NCI-H345 (cell line): ENCODE measurements at regions not wholly inside any gene's neighbourhood (a gene's known extent, or its start where the extent isn't known, plus 50 kb on each side); places are given as distances from the start of the nearest gene placed in this dataset.
"Not testable (repeated sequence)": the region's sequence is repeated elsewhere in the genome, so short reads cannot be mapped to it uniquely, and the experiment has no call there.

Experiments used
- DNase-seq: peaks from one replicate; lab custom pipeline; 2025; lab: John Stamatoyannopoulos, UW

DNA sequence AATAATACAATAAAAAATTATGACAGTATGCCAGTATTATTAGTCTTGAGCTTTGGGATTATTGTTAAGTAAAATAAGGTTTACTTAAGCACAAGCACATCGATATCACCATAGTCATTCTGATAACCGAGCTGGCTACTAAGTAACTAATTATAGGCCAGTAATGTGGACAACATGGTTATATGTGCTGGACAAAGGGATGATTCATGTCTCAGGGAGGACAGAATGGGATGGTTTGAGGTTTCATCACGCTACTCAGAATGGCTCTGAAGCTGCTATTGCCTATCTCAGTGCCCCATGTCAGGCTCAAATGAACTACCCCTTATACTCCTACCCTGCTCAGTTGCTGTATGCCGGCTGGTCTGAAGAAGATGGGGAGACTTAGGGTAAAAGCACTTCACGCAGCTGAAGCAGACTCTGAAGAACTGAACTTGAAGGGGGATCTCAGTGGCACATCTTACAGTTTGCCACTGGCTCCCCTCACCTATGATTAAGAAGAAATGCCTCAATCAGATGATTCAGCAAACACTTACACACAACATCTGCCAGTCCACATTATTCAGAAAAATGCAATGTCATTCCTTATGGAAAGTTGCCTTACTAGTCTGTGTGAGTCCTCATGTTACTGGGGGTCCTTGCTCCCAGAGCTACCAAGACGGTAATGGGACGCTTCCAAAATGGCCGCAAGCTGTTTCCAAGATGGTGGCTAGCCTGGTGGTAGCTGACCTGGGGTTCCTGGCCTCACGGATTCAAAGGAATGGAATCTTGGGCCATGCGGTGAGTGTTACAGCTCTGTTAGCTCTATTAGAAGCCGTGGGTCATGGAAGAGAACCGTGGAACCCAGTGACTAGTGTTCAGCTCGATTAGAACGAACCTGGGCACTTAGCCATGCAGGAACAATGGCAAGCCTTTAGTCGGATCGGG lies 1098.6 kb downstream of the TAF11L14 start:
- no peak for DNase-seq

DNA sequence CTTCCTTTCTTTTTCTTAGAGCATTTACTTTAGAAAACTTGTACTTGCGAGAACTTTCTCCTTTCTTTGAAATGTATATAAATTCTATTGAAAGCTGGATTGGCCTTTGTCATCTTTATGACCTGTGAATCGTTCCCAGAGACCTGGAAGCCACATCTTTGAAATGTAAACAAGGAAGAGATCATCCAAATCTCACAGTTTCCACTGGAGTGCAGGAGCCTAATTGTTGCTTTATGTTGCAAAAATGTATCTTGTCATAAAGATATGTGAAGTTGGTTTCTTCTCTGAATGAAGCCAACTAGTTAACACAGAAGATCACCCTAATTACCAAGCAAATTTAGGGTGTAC lies 1101.8 kb downstream of the TAF11L14 start:
- DNase-seq: no peak

DNA sequence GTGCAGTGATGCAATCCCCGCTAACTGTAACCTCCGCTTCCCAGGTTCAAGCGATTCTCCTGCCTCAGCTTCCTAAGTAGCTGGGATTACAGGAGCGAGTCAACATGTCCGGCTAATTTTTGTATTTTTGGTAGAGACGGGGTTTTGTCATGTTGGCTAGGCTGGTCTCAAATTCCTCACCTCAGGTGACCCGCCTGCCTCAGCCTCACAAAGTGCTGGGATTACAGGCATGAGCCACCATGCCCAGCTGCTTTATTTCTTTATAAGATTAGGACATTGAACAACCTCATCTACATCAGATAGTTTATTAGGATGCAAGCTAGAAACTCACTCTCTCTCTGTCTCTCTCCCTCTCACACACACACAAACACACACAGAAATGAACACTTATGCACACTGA lies 1102.5 kb downstream of the TAF11L14 start:
- not testable (repeated sequence) for DNase-seq

DNA sequence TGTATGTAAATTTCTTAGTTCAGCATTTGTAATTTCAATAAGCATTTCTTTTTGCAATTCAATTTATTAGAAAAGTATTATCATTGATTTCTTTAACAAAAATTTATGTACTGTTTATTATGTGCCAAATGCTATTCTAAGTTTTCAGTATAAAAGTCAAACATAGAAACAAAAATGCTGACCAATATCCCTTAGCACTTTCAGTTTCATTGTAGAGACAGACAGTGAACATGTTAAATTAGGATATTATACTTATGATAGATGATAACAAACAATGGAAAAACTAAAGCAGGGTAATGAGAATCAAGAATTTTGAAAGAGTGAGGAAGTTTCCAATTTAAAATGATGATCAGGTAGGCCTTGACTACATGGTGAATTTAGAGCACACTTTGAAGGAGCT lies 1106.0 kb downstream of the TAF11L14 start:
- no peak for DNase-seq

DNA sequence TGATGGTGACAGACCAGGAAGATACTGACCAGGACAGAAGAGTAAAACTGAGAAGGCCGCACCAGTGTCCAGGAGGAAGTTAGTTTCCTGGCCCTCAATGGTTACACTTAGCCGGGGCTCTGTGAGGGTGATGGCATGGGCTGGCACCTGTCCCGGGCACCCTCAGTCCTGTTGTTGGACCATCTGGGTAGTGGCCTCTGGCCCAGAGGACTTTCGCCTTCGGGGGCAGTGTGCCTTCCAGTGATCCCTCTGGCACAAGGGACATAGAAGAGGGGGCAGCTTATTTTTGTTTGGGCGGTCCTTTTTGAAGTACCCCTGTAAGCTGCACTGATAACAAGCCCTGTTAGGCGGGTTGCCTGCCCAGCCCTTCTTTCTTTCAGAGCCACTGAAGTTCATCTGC lies 1108.6 kb downstream of the TAF11L14 start:
- no peak for DNase-seq

DNA sequence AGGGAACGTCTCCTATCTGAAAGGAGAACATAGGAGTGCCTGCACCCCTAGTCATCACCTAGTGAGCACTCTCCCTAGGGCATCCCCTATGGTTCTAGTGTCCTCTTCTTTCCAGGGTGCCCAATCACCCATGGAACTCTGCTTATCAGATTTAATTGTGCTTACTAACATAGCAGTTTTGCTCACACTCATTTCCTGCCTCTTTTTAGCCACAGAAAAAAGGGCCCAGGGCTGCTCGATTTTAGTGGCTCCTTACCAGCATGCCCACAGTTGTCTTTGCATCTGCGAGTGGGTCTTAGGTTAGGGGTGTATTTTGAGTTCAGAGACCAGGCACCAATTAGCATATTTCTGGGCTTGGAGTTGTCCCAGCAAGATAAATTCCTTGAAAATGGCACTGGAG lies 1110.2 kb downstream of the TAF11L14 start:
- DNase-seq: no peak

DNA sequence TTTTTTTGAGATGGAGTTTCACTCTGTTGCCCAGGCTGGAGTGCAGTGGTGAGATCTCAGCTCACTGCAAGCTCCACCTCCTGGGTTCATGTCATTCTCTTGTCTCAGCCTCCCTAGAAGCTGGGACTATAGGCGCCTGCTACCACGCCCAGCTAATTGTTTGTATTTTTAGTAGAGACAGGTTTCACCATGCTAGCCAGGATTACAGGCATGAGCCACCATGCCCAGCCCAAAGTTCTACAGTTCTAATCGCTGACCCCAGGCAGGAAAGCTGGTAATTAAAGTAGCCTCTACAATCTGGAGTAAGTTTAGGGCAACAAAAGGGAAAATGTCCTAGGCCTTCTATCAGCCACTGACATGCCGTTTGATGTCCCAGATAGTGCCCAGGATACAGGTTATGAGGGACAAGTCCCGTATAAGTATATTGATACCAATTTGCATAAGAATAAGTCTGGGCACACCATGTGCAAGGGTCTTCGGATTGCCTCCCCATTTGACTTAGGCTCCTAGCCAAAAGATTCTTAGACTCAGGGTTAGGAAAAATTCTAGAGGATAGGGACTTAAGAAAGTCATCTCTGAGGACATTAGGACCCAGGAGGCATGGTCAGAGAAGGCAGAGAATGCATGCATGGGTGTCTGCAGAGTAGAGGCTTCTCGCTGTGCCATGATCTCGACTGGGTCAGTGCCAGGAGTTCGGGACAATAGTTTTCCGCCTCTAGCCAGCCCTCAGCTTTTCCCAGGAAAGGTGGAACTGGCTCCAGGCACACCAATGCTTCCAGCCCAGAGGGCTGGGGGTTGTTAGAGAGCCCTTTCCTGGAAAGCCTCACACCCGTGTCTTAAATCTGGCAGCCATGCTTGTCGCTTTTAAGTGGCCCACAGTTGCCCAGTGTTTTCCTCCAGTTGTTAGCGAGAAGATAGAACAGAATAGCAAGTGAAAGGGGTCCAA lies 1111.1 kb downstream of the TAF11L14 start:
- DNase-seq: peak; percentile 61

DNA sequence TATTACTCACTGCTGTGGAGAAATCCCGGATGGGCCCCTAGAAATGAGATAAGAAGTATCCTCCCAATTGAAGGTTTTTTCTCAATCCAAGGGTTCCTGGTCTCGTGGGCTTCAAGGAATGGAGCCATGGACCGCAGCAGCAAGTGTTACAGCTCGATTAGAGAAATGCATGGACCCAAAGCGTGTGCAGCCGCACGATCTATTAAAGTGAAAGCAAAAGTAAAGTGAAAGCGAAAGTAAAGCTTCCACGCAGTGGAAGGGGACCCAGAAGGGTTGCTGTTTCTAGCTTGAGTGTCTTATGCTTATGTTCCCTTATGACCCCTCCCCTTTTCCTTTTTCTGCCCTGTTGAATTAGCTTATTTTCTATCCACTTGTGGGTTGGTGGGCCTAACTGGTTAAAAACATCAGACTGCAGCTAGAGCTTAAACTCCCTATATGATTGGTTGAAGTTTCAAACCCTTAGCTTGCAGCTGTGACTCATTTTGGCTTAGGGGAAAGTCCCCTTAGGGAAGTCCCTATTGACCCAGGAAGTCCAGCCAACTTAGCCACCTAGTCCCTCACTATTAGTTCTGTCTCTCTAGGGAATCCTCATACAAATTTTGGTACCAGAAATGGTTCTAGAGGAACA lies 1111.8 kb downstream of the TAF11L14 start:
- peak; percentile 69 for DNase-seq

DNA sequence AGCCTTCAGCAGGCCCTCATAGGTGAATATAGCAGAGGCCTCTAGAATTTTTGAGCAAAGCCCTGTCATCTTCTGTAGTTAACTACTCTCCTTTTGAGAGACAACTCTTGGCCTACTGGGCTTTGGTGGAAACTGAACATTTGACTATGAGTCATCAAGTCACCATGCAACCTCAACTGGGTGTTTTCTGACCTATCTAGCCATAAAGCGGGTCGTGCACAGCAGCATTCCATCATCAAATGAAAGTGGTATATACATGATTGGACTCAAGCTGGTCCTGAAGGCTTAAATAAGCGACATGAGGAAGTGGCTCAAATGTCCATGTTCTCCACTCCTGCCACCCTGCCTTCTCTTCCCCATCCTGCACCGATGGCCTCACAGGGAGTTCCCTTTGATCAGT lies 1115.5 kb downstream of the TAF11L14 start:
- DNase-seq: no peak

DNA sequence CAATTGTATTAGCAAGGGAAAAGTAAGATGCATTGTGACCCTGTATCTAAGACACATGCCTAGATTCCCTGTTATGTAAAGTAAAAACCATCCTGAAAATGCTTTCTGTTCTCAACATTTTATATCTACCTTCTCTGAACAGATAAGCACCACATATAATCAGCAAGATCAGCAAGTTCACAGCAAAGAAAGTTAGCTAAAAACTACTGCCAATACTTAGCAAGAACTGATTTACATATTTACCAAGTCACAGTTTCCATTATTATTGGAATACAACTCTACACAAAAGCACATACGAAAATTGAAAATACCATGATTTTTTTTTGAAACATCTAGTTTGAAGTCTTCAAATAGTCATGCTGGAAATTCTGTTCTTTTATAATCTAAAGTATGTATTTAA lies 1118.1 kb downstream of the TAF11L14 start:
- no peak for DNase-seq

DNA sequence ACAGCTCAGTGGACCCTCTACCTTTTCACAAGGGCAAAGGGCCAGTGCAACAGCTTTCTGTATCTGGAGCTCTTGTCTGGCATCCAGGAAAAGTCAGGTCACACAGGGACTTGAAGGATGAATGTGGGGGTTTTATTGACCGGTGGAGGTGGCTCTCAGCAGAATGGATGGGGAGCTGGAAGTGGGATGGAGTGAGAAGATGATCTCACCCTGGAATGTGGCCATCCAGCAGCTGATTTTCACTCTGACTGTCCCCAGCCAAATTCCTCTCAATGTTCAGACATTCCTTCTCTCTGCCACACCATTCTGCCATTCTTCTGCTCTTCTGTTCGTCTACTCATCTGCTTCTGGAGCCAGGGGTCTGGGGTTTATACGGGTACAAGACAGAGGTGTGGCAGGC lies 1119.9 kb downstream of the TAF11L14 start:
- DNase-seq: no peak

DNA sequence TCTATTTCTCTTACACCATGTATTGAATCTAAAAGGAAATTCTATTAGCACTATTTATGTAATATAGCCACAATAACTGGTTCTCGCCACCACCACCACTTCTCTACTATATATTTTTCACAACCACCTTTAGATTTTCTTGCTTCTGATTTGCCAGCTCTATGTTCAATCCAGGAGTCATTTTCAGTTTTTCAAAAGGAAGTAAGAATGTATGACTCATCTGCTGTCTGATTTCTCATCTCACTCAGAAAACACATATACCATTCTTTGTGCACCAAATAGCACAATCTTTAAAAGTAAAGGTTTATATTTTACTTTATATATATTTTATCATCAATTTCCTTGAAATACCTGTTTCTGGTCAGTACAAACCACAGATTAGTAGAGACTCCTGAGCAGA lies 1127.5 kb downstream of the TAF11L14 start:
- no peak for DNase-seq

DNA sequence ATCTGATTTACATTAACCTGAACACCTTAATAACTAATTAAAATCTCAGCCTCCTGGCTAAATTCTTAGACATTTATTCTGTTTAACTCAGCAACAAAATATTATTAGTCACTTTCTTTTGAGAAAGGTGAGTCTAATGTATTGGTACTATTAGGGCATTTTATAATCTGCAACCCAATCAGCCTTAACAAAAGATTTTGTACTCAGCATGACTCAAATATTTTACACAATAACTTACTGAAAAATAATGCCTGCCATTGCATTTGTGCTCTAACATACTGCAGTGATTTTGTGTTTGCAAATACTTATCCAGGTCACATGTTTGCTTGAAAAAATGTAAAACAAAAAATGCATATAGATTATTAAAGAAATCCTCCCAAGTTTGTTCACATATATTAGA lies 1129.9 kb downstream of the TAF11L14 start:
- no peak for DNase-seq

DNA sequence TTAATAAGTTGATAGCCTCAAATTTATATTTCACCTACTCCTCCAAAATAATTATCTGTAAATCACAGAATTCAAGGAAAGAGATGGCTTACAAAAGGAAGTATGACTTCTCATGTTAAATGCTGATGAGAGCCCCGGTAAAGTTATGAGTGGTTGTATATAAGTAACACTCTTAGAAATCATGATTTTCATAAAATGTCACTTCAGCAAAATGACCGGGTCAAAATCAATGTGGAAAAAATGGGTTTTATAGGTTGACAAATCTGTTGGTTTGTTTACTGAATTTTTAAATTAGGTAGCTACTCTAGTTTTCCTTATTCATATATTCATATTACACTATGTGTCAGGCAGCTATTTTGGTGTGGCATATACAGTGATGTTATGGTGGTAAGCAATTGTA lies 1131.0 kb downstream of the TAF11L14 start:
- DNase-seq: no peak

DNA sequence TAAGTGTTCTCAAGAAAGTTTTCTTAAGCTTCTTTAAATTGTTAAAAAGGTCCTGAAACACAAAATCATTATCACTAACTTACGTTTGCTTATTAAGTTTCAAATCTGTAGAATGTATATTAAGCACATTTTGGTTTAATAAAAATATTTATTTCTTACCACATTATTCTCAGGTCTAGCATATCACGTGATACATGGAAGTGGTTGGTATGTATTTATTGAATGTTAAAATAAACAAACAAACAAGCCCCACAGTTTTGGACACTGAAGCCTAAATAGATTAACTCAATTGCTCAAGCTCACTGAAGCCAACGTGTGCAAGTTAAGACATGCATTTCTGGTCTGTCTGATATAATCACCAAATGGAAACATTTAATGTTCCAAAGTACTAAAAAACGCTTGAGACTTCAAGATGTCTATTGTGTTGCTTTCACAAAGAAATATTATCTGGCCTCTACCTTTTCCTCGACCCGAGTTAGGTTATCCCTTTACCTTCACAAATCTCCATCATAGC lies 1136.9 kb downstream of the TAF11L14 start:
- DNase-seq: no peak

DNA sequence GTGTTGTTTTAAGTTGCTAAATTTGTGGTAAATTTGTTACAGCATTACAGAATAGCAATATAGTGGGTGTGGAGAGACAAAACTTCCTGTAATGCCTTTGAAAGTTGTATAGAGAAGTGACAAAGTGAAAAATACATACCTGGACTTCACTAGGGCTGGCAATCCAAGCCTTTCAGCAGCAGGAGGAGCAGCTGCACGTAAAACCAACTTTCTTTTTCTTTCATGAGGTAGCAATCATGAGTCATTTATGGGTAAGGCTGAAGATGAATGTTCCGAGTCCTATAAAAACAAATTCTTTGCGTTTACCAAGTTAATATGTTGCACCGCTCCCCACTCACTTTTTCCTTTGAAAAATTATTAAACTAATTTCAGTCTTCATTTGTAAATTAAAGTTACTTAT lies 1138.2 kb downstream of the TAF11L14 start:
- no peak for DNase-seq

DNA sequence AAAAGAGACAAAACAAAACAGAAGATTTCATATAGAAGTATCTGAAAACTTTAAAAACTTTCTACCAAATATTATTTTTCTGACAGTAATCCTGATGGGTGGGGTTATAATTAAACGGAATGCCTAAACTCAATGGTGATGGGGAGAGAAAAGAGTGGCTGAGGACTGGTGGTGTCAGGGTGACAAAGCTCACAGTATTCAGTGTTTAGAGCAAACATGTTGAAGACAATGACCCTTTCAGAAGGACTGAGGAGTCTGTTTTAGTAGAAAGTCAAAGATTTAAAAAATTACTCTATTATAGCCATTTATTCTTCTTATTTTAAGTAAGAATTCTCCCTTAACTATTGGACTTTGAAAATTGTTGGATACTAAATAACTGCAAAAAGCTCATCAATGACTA lies 1144.0 kb downstream of the TAF11L14 start:
- no peak for DNase-seq

DNA sequence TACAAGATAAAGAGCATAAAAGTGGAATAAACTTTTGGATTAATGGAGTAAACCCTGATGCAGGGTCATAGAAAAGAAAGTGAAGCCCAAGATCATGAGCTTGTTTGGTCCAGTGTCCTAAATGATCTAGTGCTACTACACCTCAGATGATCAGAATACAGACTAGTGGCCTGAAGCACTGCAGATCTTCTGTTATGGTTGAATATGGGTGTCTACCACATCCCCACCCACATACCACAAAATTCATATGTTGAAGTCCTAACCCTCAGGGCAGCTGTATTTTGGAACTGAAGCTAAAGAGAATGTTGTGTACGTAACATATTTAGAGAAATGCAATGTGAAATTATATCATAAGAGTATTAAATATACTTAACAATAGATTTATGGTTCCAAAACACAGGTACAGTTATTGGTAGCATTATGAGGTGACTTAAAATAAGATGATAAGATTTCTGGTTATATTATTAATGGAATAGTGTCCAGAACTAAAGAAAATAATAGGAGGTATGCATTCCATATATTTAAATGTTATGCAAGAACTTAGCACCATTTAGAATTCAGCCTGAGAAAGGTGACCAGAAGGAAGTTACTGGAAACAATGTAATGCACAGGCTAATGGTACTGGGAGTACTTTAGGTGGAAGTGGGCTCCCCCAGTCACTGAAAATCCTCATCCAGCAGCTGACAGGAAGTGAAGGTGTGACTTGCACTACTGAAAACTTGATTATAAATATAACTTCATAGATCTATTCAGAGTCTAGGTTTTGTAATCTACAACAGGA lies 1155.1 kb downstream of the TAF11L14 start:
- DNase-seq: no peak

DNA sequence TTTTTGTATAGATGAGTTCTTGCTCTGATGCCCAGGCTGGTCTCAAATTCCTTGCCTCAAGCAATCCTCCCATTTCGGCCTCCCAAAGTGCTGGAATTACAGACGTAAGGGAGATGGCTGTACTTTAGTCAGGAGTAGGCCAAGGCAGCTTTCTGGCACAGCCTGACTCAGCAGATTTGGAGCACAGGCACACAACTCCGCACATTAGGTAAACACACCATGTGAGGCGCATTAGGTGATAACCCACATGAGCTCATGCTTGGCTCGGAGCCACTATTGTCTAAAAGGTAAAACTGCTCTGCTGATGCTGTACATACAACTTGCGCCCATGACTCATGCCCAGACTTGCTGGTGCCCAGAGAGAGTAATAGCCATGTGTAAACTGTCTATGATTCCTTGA lies 1157.9 kb downstream of the TAF11L14 start:
- peak; percentile 43 for DNase-seq

DNA sequence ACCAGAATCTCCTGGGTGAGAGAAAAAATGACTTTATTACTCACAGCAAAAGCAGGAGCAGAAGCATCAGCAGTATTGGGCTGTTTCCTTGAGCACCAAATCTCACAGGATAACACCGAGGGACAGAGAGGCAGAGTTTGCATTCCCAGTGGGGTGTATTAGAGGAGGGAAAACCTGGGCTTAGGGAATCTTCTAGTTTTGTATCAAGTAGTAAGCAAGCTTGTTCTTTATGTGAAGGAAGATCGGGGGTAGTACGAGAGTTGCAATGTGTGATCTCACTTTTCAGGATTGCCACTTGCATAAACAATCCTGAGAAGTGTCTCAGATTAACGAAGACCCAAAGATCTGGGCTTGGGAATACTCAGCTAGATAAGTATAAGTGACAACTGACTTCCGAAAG lies 1163.0 kb downstream of the TAF11L14 start:
- no peak for DNase-seq

DNA sequence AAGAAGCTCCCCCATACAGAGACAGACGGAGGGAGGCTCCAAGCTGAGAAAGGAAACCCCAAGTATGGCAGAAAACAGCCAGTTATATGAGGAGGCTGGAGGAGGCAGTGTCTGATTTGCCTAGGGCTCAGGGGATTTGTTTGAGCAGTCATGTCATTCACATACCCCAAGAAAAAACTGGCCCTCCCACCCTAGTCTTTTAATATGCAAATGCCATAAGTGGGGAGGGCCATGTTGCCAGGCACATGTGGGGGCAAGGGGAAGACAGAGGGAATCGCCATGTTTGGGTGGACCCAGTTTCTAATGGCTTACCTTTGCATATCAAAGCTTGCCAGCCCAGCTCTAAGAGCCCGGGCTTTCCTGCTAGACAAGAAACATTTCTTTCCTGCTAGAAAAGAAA lies 1163.8 kb downstream of the TAF11L14 start:
- DNase-seq: no peak
